ENCODE measurements at regions not wholly inside any gene's neighbourhood (a gene's known extent, or its start where the extent isn't known, plus 50 kb on each side); places are given as distances from the start of the nearest gene placed in this dataset.

GRCh38 chr5:89260254-89260653 is 377.3 kb upstream of the MEF2C start:
- Histone ChIP-seq H3K36me3 (ENCODE audit: insufficient read depth) (no peaks in the 10 kb centered on the region), H3K27ac (ENCODE audit: low read depth) (no peak overlapping the region), H3K4me3 (ENCODE audit: low read depth, low read length) (no peak overlapping the region), H3K4me1 (ENCODE audit: insufficient read depth) (no peaks in the 10 kb centered on the region)
- no peak for DNase-seq (ENCODE audit: extremely low spot score)
- 65% methylated on average over 3 of the region's 3 CpGs for WGBS

GRCh38 chr5:89255845-89256463 is 373.0 kb upstream of the MEF2C start:
- WGBS: 93% methylated on average over 5 of the region's 5 CpGs
- Histone ChIP-seq H3K36me3 (ENCODE audit: insufficient read depth) (no peaks in the 10 kb centered on the region), H3K27ac (ENCODE audit: low read depth) (no peak overlapping the region), H3K4me1 (ENCODE audit: insufficient read depth) (no peaks in the 10 kb centered on the region), H3K4me3 (ENCODE audit: low read depth, low read length) (no peak overlapping the region)
- DNase-seq (ENCODE audit: extremely low spot score): no peak

- Histone ChIP-seq H3K36me3 (ENCODE audit: insufficient read depth) (no peaks in the 10 kb centered on the region), H3K27ac (ENCODE audit: low read depth) (no peak overlapping the region), H3K4me3 (ENCODE audit: low read depth, low read length) (no peak overlapping the region), H3K4me1 (ENCODE audit: insufficient read depth) (no peaks in the 10 kb centered on the region)
- WGBS: 59% methylated on average over 5 of the region's 5 CpGs
- DNase-seq (ENCODE audit: extremely low spot score): no peak
Measured at GRCh38 chr5:89253666-89254352, 370.8 kb upstream of the MEF2C start.

DNA sequence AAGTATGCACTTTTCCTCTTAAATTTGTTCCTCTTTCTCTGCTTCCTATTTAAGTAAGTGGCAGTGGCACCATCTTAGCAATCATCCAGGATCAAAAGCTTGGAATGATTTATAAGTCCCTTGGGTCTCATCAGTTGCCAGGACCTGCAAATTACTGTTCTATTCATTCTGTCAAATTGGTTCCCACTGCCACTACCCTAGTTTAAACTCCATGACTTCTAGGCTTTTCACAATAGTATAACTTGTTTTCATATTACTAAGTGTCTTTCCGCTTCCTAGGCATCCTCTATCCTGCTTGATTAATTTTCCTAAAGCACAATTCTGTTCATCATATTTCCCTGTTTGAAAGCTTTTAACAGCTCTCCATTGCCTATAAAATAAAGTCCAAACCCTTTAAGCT is 363.9 kb upstream of the MEF2C start:
- no peaks in the 10 kb centered on the region for H3K36me3 ChIP-seq (ENCODE audit: insufficient read depth)
- 96% methylated on average over 1 of the region's 1 CpG for WGBS
- DNase-seq (ENCODE audit: extremely low spot score): no peak
- H3K4me3 ChIP-seq (ENCODE audit: low read depth, low read length): no peak overlapping the region
- H3K27ac ChIP-seq (ENCODE audit: low read depth): no peak overlapping the region
- H3K4me1 ChIP-seq (ENCODE audit: insufficient read depth): no peaks in the 10 kb centered on the region

GRCh38 chr5:89246252-89246651 is 363.3 kb upstream of the MEF2C start:
- DNase-seq (ENCODE audit: extremely low spot score): no peak
- H3K27ac ChIP-seq (ENCODE audit: low read depth): no peak overlapping the region
- H3K4me3 ChIP-seq (ENCODE audit: low read depth, low read length): no peak overlapping the region
- no peaks in the 10 kb centered on the region for H3K4me1 ChIP-seq (ENCODE audit: insufficient read depth)
- H3K36me3 ChIP-seq (ENCODE audit: insufficient read depth): no peaks in the 10 kb centered on the region
- WGBS: 85% methylated on average over 3 of the region's 3 CpGs

- H3K4me1 ChIP-seq (ENCODE audit: insufficient read depth): no peaks in the 10 kb centered on the region
- no peak for DNase-seq (ENCODE audit: extremely low spot score)
- H3K36me3 ChIP-seq (ENCODE audit: insufficient read depth): no peaks in the 10 kb centered on the region
- H3K27ac ChIP-seq (ENCODE audit: low read depth): no peak overlapping the region
- 85% methylated on average over 1 of the region's 1 CpG for WGBS
- no peak overlapping the region for H3K4me3 ChIP-seq (ENCODE audit: low read depth, low read length)
Measured at GRCh38 chr5:89243611-89244010, 360.6 kb upstream of the MEF2C start.

GRCh38 chr5:89241186-89241585 is 358.2 kb upstream of the MEF2C start:
- H3K4me1 ChIP-seq (ENCODE audit: insufficient read depth): no peaks in the 10 kb centered on the region
- H3K36me3 ChIP-seq (ENCODE audit: insufficient read depth): no peaks in the 10 kb centered on the region
- no peak for DNase-seq (ENCODE audit: extremely low spot score)
- no peak overlapping the region for H3K4me3 ChIP-seq (ENCODE audit: low read depth, low read length)
- no peak overlapping the region for H3K27ac ChIP-seq (ENCODE audit: low read depth)

GRCh38 chr5:89236900-89237299 is 353.9 kb upstream of the MEF2C start:
- H3K27ac ChIP-seq (ENCODE audit: low read depth): no peak overlapping the region
- no peaks in the 10 kb centered on the region for H3K36me3 ChIP-seq (ENCODE audit: insufficient read depth)
- WGBS: 61% methylated on average over 1 of the region's 1 CpG
- no peak overlapping the region for H3K4me3 ChIP-seq (ENCODE audit: low read depth, low read length)
- H3K4me1 ChIP-seq (ENCODE audit: insufficient read depth): no peaks in the 10 kb centered on the region
- no peak for DNase-seq (ENCODE audit: extremely low spot score)

DNA sequence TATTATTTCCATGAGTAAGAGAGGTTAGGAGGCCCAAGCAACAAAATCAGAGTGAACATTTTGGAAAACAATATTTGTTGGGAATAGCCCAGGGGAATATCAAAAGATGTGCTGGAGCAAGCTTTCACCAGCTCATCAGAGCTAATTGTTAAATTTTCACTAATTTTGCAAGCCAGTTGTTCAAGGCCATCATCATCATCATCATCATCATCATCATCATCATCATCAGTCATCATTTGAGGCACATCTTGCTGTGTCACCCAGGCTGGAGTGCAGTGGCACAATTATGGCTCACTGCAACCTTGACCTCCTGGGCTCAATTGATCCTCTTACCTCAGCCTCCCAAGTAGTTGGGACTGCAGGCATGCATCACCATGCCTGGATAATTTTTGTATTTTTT is 350.5 kb upstream of the MEF2C start:
- no peaks in the 10 kb centered on the region for H3K36me3 ChIP-seq (ENCODE audit: insufficient read depth)
- no peak for DNase-seq (ENCODE audit: extremely low spot score)
- H3K27ac ChIP-seq (ENCODE audit: low read depth): no peak overlapping the region
- H3K4me1 ChIP-seq (ENCODE audit: insufficient read depth): no peaks in the 10 kb centered on the region
- H3K4me3 ChIP-seq (ENCODE audit: low read depth, low read length): no peak overlapping the region

DNA sequence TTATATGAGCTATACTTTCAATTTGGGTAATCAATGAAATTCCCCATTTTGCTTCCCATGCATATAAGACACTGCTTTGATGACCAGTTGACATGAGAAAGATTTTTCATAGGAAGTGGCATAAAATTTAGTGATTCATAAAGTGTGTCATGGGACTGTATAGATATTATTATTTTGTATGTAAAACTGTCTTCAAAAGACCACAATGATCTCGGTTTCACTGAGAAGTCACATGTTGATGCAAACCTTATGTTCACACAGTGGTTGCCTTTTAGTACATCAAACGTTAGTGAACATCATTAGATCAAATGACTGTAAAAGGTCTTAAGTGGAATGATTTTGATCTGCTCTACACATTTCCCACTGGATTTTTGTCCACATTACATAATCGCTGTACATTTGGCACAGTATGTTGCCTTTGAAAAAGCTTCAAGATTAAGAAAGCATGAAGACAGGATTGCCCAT is 349.2 kb upstream of the MEF2C start:
- no peak for DNase-seq (ENCODE audit: extremely low spot score)
- Histone ChIP-seq H3K36me3 (ENCODE audit: insufficient read depth) (no peaks in the 10 kb centered on the region), H3K27ac (ENCODE audit: low read depth) (no peak overlapping the region), H3K4me3 (ENCODE audit: low read depth, low read length) (no peak overlapping the region), H3K4me1 (ENCODE audit: insufficient read depth) (no peaks in the 10 kb centered on the region)
- 40% methylated on average over 3 of the region's 3 CpGs for WGBS

DNA sequence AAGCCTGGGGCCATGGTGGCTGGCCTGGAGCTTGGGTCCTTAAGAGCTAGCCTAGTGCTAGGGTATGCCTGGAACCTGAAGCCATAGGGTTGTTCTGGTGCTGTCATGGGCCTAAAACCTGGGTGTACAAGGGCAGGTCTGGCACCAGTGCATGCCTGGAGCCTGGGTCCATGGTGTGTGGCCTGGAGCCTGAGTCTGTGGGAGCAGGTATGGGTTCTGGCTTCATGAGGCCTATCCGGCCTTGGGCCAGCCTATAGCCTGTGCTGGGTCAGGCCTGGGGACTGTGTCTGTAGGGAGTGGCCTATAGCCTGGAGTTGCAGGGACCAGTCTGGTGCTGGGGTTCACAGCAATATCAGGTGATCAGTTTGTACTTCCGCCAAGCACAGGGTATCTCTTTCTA is 347.2 kb upstream of the MEF2C start:
- 99% methylated on average over 2 of the region's 2 CpGs for WGBS
- Histone ChIP-seq H3K36me3 (ENCODE audit: insufficient read depth) (no peaks in the 10 kb centered on the region), H3K4me3 (ENCODE audit: low read depth, low read length) (no peak overlapping the region), H3K4me1 (ENCODE audit: insufficient read depth) (no peaks in the 10 kb centered on the region), H3K27ac (ENCODE audit: low read depth) (no peak overlapping the region)
- DNase-seq (ENCODE audit: extremely low spot score): no peak

DNA sequence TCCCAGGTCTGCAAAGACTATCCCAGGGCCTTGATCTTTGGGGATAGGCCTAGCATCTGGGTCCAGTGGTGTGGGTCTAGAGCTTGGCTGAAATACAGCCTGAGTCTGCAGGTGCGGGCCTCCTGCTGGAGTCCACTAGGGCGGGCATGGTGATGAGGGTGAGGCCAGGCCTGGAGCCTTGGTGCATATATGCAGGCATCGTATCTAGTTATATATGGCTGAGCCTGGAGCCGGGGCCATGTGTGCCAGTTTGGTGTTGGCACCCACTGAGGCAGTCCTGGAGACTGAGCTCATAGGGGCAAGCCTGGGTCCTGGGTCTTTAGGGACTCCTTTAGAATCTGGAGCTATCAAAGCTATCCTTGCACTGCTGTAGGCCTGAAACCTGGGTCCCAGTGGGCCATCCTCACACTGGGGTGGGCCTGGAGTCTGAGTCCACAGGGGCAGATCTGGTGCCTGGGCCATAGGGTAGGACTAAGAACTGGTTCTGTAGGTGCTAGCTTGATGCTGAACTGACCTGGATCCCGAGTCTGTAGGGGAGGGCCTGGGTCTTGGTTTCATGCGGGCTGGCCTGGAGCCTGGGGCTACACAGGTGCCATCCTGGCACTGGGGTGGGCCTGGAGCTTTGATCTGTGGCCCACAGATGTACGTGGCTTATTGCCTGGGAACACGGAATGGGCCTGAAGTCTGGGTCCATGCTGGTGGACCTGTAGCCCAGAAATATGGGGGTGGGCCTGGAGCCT is 346.5 kb upstream of the MEF2C start:
- Histone ChIP-seq H3K4me3 (ENCODE audit: low read depth, low read length) (no peak overlapping the region), H3K27ac (ENCODE audit: low read depth) (no peak overlapping the region), H3K36me3 (ENCODE audit: insufficient read depth) (no peaks in the 10 kb centered on the region), H3K4me1 (ENCODE audit: insufficient read depth) (no peaks in the 10 kb centered on the region)
- no peak for DNase-seq (ENCODE audit: extremely low spot score)
- WGBS: 97% methylated on average over 8 of the region's 8 CpGs

GRCh38 chr5:89228355-89228754 is 345.4 kb upstream of the MEF2C start:
- no peaks in the 10 kb centered on the region for H3K4me1 ChIP-seq (ENCODE audit: insufficient read depth)
- H3K4me3 ChIP-seq (ENCODE audit: low read depth, low read length): no peak overlapping the region
- DNase-seq (ENCODE audit: extremely low spot score): no peak
- H3K27ac ChIP-seq (ENCODE audit: low read depth): no peak overlapping the region
- H3K36me3 ChIP-seq (ENCODE audit: insufficient read depth): no peaks in the 10 kb centered on the region
- WGBS: 96% methylated on average over 1 of the region's 1 CpG

DNA sequence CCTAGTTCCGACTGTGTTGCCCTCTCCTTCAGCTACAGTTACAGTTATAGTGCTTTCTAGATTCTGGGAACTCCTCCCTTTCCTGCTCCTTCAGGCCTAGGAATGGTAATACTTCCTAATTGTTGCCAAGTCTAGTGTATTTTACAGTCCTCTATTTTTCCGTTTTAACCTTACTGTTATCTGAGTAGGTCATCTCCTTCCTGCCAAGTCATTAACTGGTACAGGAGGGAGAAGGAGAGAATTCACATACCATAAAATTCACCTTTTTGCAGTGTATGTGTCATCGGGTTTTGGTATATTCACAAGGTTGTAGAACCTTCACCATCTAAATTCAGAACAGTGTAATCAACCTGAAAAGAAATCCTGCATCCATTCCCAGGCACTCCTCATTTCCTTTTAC is 335.4 kb upstream of the MEF2C start:
- Histone ChIP-seq H3K4me3 (ENCODE audit: low read depth, low read length) (no peak overlapping the region), H3K4me1 (ENCODE audit: insufficient read depth) (no peaks in the 10 kb centered on the region), H3K36me3 (ENCODE audit: insufficient read depth) (no peaks in the 10 kb centered on the region), H3K27ac (ENCODE audit: low read depth) (no peak overlapping the region)
- 86% methylated on average over 3 of the region's 3 CpGs for WGBS
- no peak for DNase-seq (ENCODE audit: extremely low spot score)

Data from urinary bladder (tissue), 3 donors.